Mucosa of descending colon (tissue), 3 donors: ENCODE measurements at regions not wholly inside any gene's neighbourhood (a gene's known extent, or its start where the extent isn't known, plus 50 kb on each side); places are given as distances from the start of the nearest gene placed in this dataset.

Source experiments
- ATAC-seq: fragments of 200-7000 bp; cut with Tn5 transposase; one replicate; pipeline ENCODE4 v1.9.1; 2020; ENCODE audit warnings: mild to moderate bottlenecking, moderate library complexity
- DNase-seq, 3 donors: peaks; one replicate each; pipeline ENCODE4 v3.0.0-alpha.2; 2020
- H3K36me3 ChIP-seq: fragments of 200-600 bp; one replicate; pipeline ENCODE4 v1.8.0; 2021; ENCODE audit warnings: low read depth, mild to moderate bottlenecking
- H3K4me1 ChIP-seq: fragments of 200-600 bp; one replicate; pipeline ENCODE4 v1.8.0; 2021; ENCODE audit warnings: low read depth, mild to moderate bottlenecking
- H3K4me3 ChIP-seq: fragments of 200-600 bp; one replicate; pipeline ENCODE4 v1.8.0; 2021; ENCODE audit warnings: mild to moderate bottlenecking
- H3K9me3 ChIP-seq: fragments of 200-600 bp; one replicate; pipeline ENCODE4 v1.8.0; 2021; ENCODE audit warnings: mild to moderate bottlenecking
- intact Hi-C, 2 donors: fragments of 100-400 bp; cut with DNase I in 1 of 2; cut with micrococcal nuclease in 1 of 2; formaldehyde crosslinking; loops; one replicate each; pipeline versions ENCODE4 v1.11.0 to v1.11.1; 2022; cut with DNase I, micrococcal nuclease
- TF ChIP-seq, protein P1 (sequence below): fragments of 200-600 bp; IDR thresholded peaks from one replicate; pipeline ENCODE4 v1.8.0; 2022; ENCODE audit warnings: antibody characterized with exemption, mild to moderate bottlenecking
- donor health status: DM: no; HTN: no; CAD: no; lungs with moderate emphysema.
- donor health status: DM: no; HTN: no; CAD: no.
- donor health status: DM: no; HTN: yes; CAD: no.

DNA sequence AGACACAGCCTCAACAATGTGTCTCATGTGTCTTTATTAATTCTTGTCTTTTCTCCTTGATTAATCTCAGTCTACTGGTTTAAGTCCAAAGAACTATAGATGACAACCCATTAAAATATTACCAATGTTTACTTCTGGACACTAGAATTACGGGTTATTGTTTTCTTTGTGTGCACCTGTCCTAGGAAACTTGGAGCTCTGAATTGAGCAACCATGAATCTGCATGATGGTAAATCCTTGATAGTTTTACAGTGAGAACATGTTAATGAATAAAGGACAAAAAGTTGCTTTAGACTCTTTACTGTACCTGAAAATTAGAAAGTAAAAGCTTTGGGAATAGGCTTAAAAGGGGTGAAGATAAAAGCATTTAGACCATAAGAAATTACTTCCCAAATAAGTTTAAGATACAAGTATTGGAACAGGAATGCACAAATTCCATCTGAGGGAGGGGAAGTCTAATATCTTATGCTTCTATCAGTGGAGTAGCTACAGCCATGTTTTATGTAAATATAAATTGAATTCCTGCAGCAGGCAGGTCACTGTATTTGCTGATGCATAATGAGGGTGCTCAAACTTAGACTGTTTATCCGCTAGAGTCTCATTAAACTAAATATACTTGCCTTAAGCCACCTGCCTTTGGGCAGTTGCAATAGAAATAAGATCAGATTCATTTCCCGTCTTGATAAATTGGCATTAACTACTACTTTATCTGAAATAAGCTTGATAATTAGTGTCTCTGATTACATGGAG, 603.7 kb upstream of the GCFC2 start:
- Histone ChIP-seq H3K4me1 (no peaks in the 10 kb centered on the region), H3K4me3 (no peak overlapping the region), H3K9me3 (no peaks in the 10 kb centered on the region), H3K36me3 (no peaks in the 10 kb centered on the region)
- TF ChIP-seq, protein P1, sequence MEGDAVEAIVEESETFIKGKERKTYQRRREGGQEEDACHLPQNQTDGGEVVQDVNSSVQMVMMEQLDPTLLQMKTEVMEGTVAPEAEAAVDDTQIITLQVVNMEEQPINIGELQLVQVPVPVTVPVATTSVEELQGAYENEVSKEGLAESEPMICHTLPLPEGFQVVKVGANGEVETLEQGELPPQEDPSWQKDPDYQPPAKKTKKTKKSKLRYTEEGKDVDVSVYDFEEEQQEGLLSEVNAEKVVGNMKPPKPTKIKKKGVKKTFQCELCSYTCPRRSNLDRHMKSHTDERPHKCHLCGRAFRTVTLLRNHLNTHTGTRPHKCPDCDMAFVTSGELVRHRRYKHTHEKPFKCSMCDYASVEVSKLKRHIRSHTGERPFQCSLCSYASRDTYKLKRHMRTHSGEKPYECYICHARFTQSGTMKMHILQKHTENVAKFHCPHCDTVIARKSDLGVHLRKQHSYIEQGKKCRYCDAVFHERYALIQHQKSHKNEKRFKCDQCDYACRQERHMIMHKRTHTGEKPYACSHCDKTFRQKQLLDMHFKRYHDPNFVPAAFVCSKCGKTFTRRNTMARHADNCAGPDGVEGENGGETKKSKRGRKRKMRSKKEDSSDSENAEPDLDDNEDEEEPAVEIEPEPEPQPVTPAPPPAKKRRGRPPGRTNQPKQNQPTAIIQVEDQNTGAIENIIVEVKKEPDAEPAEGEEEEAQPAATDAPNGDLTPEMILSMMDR = no peak
- DNase-seq (no peak), ATAC-seq (no peak)
- intact Hi-C loops = no loop called here

DNA sequence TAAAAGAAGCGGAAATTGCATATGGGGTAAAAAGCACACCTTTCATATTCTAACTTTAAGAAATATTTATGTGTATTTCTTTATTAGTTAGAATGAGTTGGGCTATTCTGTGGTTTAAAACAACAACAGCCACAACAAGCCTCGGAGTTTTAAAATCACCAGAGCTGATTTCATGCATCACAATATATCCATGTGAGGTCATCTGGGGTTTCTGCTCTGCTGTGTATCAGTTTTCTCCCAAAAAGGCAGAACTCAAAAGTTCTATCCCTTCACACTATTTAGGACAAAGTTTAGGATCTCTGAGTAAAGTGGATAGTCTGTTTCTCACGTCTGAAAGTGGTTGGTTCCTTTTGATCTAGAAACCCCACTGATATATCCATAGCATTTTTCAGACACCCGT, 601.5 kb upstream of the GCFC2 start:
- H3K9me3 ChIP-seq = no peaks in the 10 kb centered on the region
- DNase-seq = no peak
- H3K36me3 ChIP-seq = no peaks in the 10 kb centered on the region
- TF ChIP-seq, protein P1 = no peak
- intact Hi-C loops = no loop called here
- H3K4me1 ChIP-seq = no peaks in the 10 kb centered on the region
- no peak overlapping the region for H3K4me3 ChIP-seq
- no peak for ATAC-seq

DNA sequence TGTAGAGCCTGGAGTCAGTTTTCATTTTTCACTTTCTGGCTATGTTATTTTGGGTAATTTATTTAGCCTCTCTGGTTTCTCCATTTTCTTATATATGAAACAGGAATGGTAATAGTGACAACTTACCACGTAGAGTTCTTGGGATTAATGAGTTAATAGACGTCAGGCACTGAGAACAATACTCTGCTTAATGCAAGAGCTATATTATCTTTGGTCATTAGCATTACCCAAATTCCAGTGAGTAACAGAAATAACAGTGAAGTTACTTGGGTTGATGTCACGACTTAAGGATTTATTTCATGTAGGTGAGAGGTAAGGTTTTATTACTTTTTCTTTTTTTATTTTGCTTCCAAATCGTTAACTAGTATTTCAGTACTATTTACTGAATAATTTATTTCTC, 601.0 kb upstream of the GCFC2 start:
- Histone ChIP-seq H3K36me3 (no peaks in the 10 kb centered on the region), H3K9me3 (no peaks in the 10 kb centered on the region), H3K4me3 (no peak overlapping the region), H3K4me1 (no peaks in the 10 kb centered on the region)
- no peak for ATAC-seq
- no peak for DNase-seq
- intact Hi-C loops = no loop called here
- TF ChIP-seq, protein P1 = no peak

DNA sequence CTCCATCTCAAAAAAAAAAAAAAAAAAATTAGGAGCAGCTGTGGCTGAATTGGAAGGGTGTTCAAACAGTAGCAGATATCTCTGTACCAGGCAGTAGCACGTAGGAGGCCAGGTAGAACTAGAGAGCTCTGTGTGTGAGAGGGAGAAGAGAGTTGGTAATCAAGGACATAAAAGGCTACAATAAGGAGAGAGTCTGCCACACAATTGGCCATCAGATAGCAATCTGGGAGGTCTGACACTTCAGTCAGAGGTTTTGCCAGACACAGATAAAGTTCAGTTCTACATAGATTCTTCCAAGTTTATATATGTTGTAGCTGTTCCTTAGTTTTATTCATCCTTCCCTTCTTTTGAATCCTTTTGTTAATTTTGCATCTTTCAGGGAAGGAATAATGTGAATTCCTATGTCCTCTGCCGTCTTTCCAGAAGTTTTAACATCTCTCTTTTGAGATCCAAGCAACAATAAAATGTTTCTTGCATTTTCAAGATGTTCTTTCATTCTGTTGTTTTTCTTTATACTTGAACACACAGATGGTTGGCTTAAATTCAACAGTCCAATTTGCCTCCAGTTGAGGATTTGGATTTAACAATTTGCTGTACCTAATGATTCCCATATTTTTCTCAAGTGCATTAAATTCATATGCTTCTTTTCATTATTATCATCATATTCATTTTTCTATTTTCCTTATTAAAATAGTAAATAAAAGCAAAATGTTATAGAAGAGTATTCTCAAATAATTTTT, 600.3 kb upstream of the GCFC2 start:
- intact Hi-C loops = no loop called here
- TF ChIP-seq, protein P1 = no peak
- H3K36me3 ChIP-seq = no peaks in the 10 kb centered on the region
- ATAC-seq (no peak), DNase-seq (no peak)
- H3K9me3 ChIP-seq = no peaks in the 10 kb centered on the region
- no peak overlapping the region for H3K4me3 ChIP-seq
- no peaks in the 10 kb centered on the region for H3K4me1 ChIP-seq

DNA sequence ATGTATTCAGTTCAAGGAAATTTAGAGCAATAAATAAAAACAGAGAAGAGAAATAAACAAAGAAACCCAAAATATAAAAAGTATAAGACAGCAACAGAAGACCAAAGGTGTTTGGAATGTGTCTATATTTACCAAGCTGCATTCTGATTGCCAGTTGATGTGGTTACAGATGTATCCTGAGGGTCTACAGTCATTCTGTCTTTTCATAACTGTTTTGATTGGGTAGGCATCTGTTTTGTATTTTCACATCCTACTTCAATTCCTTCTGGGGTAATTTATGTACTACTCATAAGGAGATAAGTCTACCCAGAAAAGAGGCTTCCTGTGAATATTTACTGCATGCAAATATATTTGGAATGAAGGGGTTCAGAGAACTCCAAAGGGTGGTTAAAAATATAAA, 596.8 kb upstream of the GCFC2 start:
- TF ChIP-seq, protein P1 = no peak
- intact Hi-C loops = no loop called here
- no peak for ATAC-seq
- Histone ChIP-seq H3K4me3 (no peak overlapping the region), H3K9me3 (no peaks in the 10 kb centered on the region), H3K4me1 (no peaks in the 10 kb centered on the region), H3K36me3 (no peaks in the 10 kb centered on the region)
- DNase-seq = no peak
